H1 (cell line): ENCODE measurements at regions not wholly inside any gene's neighbourhood (a gene's known extent, or its start where the extent isn't known, plus 50 kb on each side); places are given as distances from the start of the nearest gene placed in this dataset.

Source experiments
- CTCF ChIA-PET: fragments of 300-600 bp; sonication (Branson Sonifier 250); formaldehyde crosslinking; loops from one replicate; lab custom pipeline; 2021; ENCODE audit not compliant: partially characterized antibody; lab: Charles Lee
- POLR2A ChIA-PET: fragments of 300-600 bp; sonication (Branson Sonifier 250); formaldehyde crosslinking; loops from one replicate; lab custom pipeline; 2021; ENCODE audit warnings: inconsistent platforms; ENCODE audit not compliant: partially characterized antibody; lab: Charles Lee
- DNase-seq, 2 experiments: peaks; one replicate each; pipeline versions ENCODE4 v3.0.0 to v3.0.0-alpha.2; 2010 to 2022; ENCODE audit warnings: low spot score in 2 of 2, low read depth in 1 of 2, mixed read lengths in 1 of 2
- FAIRE-seq: peaks from 2 replicates; lab custom pipeline; 2011; peaks lifted over from hg19 to GRCh38; lab: Jason Lieb, UNC
- H2AFZ ChIP-seq: 2 replicates; pipeline ENCODE4 v1.8.1; 2012; ENCODE audit warnings: low read length, inconsistent platforms
- H2AK5ac ChIP-seq: 2 replicates; pipeline ENCODE4 v1.6.1; 2013; ENCODE audit warnings: low read depth, low read length
- H2BK120ac ChIP-seq: replicated peaks from 2 replicates; pipeline ENCODE3; 2013; ENCODE audit warnings: low read depth, low read length, inconsistent platforms
- H2BK12ac ChIP-seq: 2 replicates; pipeline ENCODE4 v1.6.1; 2013; ENCODE audit warnings: low read depth, low read length
- H2BK15ac ChIP-seq: 2 replicates; pipeline ENCODE4 v1.6.1; 2013; ENCODE audit warnings: low read length
- H2BK20ac ChIP-seq: 2 replicates; pipeline ENCODE4 v1.6.1; 2013; ENCODE audit warnings: low read length
- H2BK5ac ChIP-seq: 2 replicates; pipeline ENCODE4 v1.6.1; 2013; ENCODE audit warnings: low read depth, low read length
- H3K14ac ChIP-seq: 2 replicates; pipeline ENCODE4 v1.6.1; 2013; ENCODE audit warnings: inconsistent platforms; ENCODE audit not compliant: insufficient read length
- H3K18ac ChIP-seq: 2 replicates; pipeline ENCODE4 v1.6.1; 2013; ENCODE audit warnings: low read length; ENCODE audit errors: extremely low read depth
- H3K23ac ChIP-seq: 2 replicates; pipeline ENCODE4 v1.6.1; 2013; ENCODE audit warnings: inconsistent platforms; ENCODE audit not compliant: insufficient read length
- H3K23me2 ChIP-seq: 2 replicates; pipeline ENCODE4 v1.6.1; 2013; ENCODE audit warnings: low read depth, low read length
- H3K27ac ChIP-seq: 2 replicates; pipeline ENCODE4 v1.6.1; 2011; ENCODE audit warnings: low read depth, low read length, inconsistent platforms
- H3K27me3 ChIP-seq, 4 experiments: replicated peaks in 1 of 4; 1 replicate in 1 of 4; 2 replicates in 3 of 4; pipeline versions ENCODE4 v1.6.1 to v1.8.1; 2011 to 2013; ENCODE audit warnings: low read length in 3 of 4, mild to moderate bottlenecking in 3 of 4, inconsistent platforms in 2 of 4, mixed read lengths in 2 of 4, moderate library complexity in 1 of 4; ENCODE audit not compliant: control insufficient read depth in 3 of 4, insufficient read depth in 3 of 4; ENCODE audit errors: extremely low read depth in 1 of 4
- H3K36me3 ChIP-seq, 4 experiments: 2 replicates each; pipeline versions ENCODE4 v1.6.1 to v1.8.1; 2011 to 2013; ENCODE audit warnings: mild to moderate bottlenecking in 4 of 4, low read length in 3 of 4, moderate library complexity in 2 of 4, control low read depth in 1 of 4, inconsistent platforms in 1 of 4; ENCODE audit not compliant: insufficient read depth in 4 of 4, control insufficient read depth in 2 of 4
- H3K4ac ChIP-seq: replicated peaks from 2 replicates; pipeline ENCODE3; 2013; ENCODE audit warnings: low read length, low read depth, mixed read lengths, inconsistent platforms; ENCODE audit not compliant: insufficient read length
- H3K4me1 ChIP-seq, 4 experiments: replicated peaks in 1 of 4; 1 replicate in 1 of 4; 2 replicates in 3 of 4; pipeline versions ENCODE4 v1.6.1 to v1.8.1; 2011 to 2013; ENCODE audit warnings: low read length in 3 of 4, inconsistent platforms in 2 of 4, mixed read lengths in 1 of 4; ENCODE audit not compliant: insufficient read depth in 4 of 4, control insufficient read depth in 3 of 4
- H3K4me2 ChIP-seq, 2 experiments: 2 replicates each; pipeline versions ENCODE4 v1.6.1 to v1.8.1; 2011 to 2013; ENCODE audit warnings: low read depth in 2 of 2, low read length in 2 of 2, control low read depth in 1 of 2, inconsistent platforms in 1 of 2, mild to moderate bottlenecking in 1 of 2; ENCODE audit not compliant: insufficient read depth in 1 of 2
- H3K4me3 ChIP-seq, 4 experiments: fragments of 200-600, 300-600 bp in 1 of 4; sonication (generic), shearing (Covaris generic), sonication (Bioruptor Twin) in 1 of 4; 2 replicates each; pipeline versions ENCODE4 v1.5.1 to v1.8.1; 2011 to 2016; ENCODE audit warnings: low read length in 4 of 4, low read depth in 3 of 4, control low read depth in 2 of 4, inconsistent platforms in 2 of 4, mild to moderate bottlenecking in 2 of 4, mixed read lengths in 1 of 4, moderate library complexity in 1 of 4; ENCODE audit not compliant: insufficient read depth in 2 of 4; ENCODE audit errors: extremely low read depth in 1 of 4
- H3K56ac ChIP-seq: replicated peaks from 2 replicates; pipeline ENCODE3; 2013; ENCODE audit warnings: low read depth, mild to moderate bottlenecking, mixed read lengths, low read length, inconsistent platforms; ENCODE audit not compliant: insufficient read length
- H3K79me1 ChIP-seq: 2 replicates; pipeline ENCODE4 v1.6.1; 2013; ENCODE audit warnings: low read depth, low read length, control low read depth
- H3K79me2 ChIP-seq, 2 experiments: 2 replicates each; pipeline versions ENCODE4 v1.6.1 to v1.8.1; 2012 to 2013; ENCODE audit warnings: low read length in 2 of 2, mild to moderate bottlenecking in 2 of 2, inconsistent platforms in 1 of 2; ENCODE audit not compliant: insufficient read depth in 2 of 2, control insufficient read depth in 1 of 2
- H3K9ac ChIP-seq, 4 experiments: replicated peaks in 1 of 4; 1 replicate in 1 of 4; 2 replicates in 3 of 4; pipeline versions ENCODE4 v1.6.1 to v1.8.1; 2011 to 2013; ENCODE audit warnings: low read depth in 3 of 4, low read length in 3 of 4, control low read depth in 2 of 4, mild to moderate bottlenecking in 2 of 4, moderate library complexity in 2 of 4, inconsistent platforms in 1 of 4; ENCODE audit errors: extremely low read depth in 1 of 4
- H3K9me3 ChIP-seq, 2 experiments: 2 replicates each; pipeline versions ENCODE4 v1.6.1 to v1.8.1; 2012 to 2013; ENCODE audit warnings: mild to moderate bottlenecking in 2 of 2, moderate library complexity in 2 of 2, control low read depth in 1 of 2, inconsistent platforms in 1 of 2, low read depth in 1 of 2, low read length in 1 of 2, mixed read lengths in 1 of 2; ENCODE audit not compliant: insufficient read depth in 2 of 2
- H4K20me1 ChIP-seq, 2 experiments: replicated peaks in 1 of 2; 2 replicates each; pipeline versions ENCODE3 to v1.8.1; 2011 to 2013; ENCODE audit warnings: inconsistent platforms in 2 of 2, low read length in 2 of 2, mild to moderate bottlenecking in 1 of 2; ENCODE audit not compliant: insufficient read depth in 2 of 2, control insufficient read depth in 1 of 2
- H4K5ac ChIP-seq: 2 replicates; pipeline ENCODE4 v1.6.1; 2013; ENCODE audit warnings: low read length, low read depth, mixed read lengths, inconsistent platforms; ENCODE audit not compliant: insufficient read length
- H4K8ac ChIP-seq: 2 replicates; pipeline ENCODE4 v1.8.0; 2013; ENCODE audit warnings: mild to moderate bottlenecking, moderate library complexity, low read length, inconsistent platforms; ENCODE audit not compliant: insufficient read depth; ENCODE audit errors: extremely low read depth
- H4K91ac ChIP-seq: replicated peaks from 2 replicates; pipeline ENCODE3; 2013; ENCODE audit warnings: low read length, mixed read lengths, inconsistent platforms; ENCODE audit not compliant: insufficient read length
- EP300 ChIP-seq, 2 experiments: IDR thresholded peaks; 1 replicate in 1 of 2; 2 replicates in 1 of 2; pipeline ENCODE4 v1.6.1; 2011 to 2012; ENCODE audit warnings: low read depth in 2 of 2, low read length in 2 of 2, mild to moderate bottlenecking in 2 of 2, borderline replicate concordance in 1 of 2, inconsistent platforms in 1 of 2, moderate library complexity in 1 of 2
- POU5F1 ChIP-seq: IDR thresholded peaks from 2 replicates; pipeline ENCODE4 v1.6.1; 2011; ENCODE audit warnings: low read depth, mild to moderate bottlenecking, low read length, moderate library complexity
- WGBS, 2 experiments: shearing (Covaris generic) in 1 of 2; methylation state at CpG; one replicate each; pipeline versions ENCODE4 v1.1.6 to v1.1.7; 2013 to 2015; ENCODE audit warnings: low lambda C conversion rate in 2 of 2, mixed read lengths in 2 of 2, inconsistent platforms in 1 of 2, low coverage in 1 of 2, missing lambda C conversion rate in 1 of 2; ENCODE audit not compliant: insufficient replicate concordance in 2 of 2, insufficient coverage in 1 of 2, insufficient read length in 1 of 2; ENCODE audit errors: extremely low coverage in 1 of 2, missing lambda C conversion rate in 1 of 2; 5-methylcytosine and 5-hydroxymethylcytosine counted together

DNA sequence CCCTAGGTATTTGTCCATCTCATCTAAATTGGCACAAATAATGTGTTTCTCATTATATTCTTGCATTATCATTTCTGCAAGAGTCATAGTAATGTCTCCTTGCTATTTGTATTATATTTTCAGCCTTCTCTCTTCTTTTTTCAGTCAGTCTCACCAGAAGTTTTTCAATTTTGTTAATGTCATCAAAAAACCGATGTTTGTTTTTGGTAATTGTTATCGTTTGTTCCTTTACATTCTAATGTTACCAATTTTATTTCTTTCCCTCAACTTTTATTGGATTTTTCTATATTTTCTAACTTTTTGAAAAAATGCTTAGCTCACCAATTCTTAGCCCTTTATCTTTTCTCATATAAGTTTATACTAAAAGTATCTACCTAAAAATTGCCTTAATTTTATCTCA, 82.2 kb upstream of the NRSN1 start:
- no peak for FAIRE-seq
- no peak overlapping the region for H2BK20ac ChIP-seq
- 97% methylated on average over 2 of the region's 2 CpGs; no CpG with 5 or more reads in 1 of the 2 experiments for WGBS, 2 experiments

More for the DNA sequence above, 82.2 kb upstream of the NRSN1 start:
- H3K23ac ChIP-seq, result no peak overlapping the region
- no peak overlapping the region for H2AK5ac ChIP-seq
- no peak overlapping the region for H4K5ac ChIP-seq
- H3K18ac ChIP-seq, result no peak overlapping the region
- no peaks in the 10 kb centered on the region for H4K20me1 ChIP-seq
- no peak overlapping the region for H3K9ac ChIP-seq
- H2BK12ac ChIP-seq, result no peak overlapping the region
- no peaks in the 10 kb centered on the region for H3K36me3 ChIP-seq
- no peak overlapping the region for H2AFZ ChIP-seq
- no peak for TF ChIP-seq POU5F1
- no peak for TF ChIP-seq EP300 (IDR thresholded peaks at IDR 0.05; ENCODE audit: borderline replicate concordance in 1 of 2, low read depth in 2 of 2, low read length in 2 of 2)
- no peak overlapping the region for H4K8ac ChIP-seq
- ChIA-PET CTCF (interaction anchor here (1.2 kb wide), 1 partner anchor 9 kb away, joined by 5 read pairs; no protein-coding TSS in a partner anchor), POLR2A (no interaction called here)
- H3K27me3 ChIP-seq, result no peaks in the 10 kb centered on the region; a peak in 1 of 7 replicates
- no peak overlapping the region for H2BK15ac ChIP-seq
- DNase-seq, result no peak
- no peak overlapping the region for H3K14ac ChIP-seq
- no peak overlapping the region for H2BK120ac ChIP-seq
- H3K9me3 ChIP-seq, result no peaks in the 10 kb centered on the region; a peak in 2 of 4 replicates
- no peak overlapping the region for H4K91ac ChIP-seq
- H2BK5ac ChIP-seq, result no peak overlapping the region
- H3K4me1 ChIP-seq, result no peaks in the 10 kb centered on the region
- no peaks in the 10 kb centered on the region for H3K79me2 ChIP-seq
- H3K4me3 ChIP-seq, result no peak overlapping the region
- no peak overlapping the region for H3K4me2 ChIP-seq
- no peaks in the 10 kb centered on the region for H3K23me2 ChIP-seq
- no peak overlapping the region for H3K56ac ChIP-seq
- H3K79me1 ChIP-seq, result no peaks in the 10 kb centered on the region
- H3K27ac ChIP-seq, result no peak overlapping the region
- H3K4ac ChIP-seq, result no peak overlapping the region
